GM21447 (cell line): ENCODE measurements at regions not wholly inside any gene's neighbourhood (a gene's known extent, or its start where the extent isn't known, plus 50 kb on each side); places are given as distances from the start of the nearest gene placed in this dataset.
"Not testable (repeated sequence)": the region's sequence is repeated elsewhere in the genome, so short reads cannot be mapped to it uniquely, and the experiment has no call there.

ENCODE experiments used
- ATAC-seq: cut with Tn5 transposase; IDR thresholded peaks from one replicate; pipeline ENCODE4 v1.9.1; 2021; ENCODE audit not compliant: unreplicated experiment

- not testable (repeated sequence) for ATAC-seq
These were observed 1353.9 kb upstream of the CDH18 start for GRCh38 chr5:21341948-21342261.

GRCh38 chr5:21341203-21341947, 1353.4 kb upstream of the CDH18 start:
- not testable (repeated sequence) for ATAC-seq

- not testable (repeated sequence) for ATAC-seq
These were observed 1352.2 kb upstream of the CDH18 start for GRCh38 chr5:21340233-21340632.

GRCh38 chr5:21336478-21336877, 1348.5 kb upstream of the CDH18 start:
- not testable (repeated sequence) for ATAC-seq

GRCh38 chr5:21315376-21315775, 1327.4 kb upstream of the CDH18 start:
- ATAC-seq: not testable (repeated sequence)

- not testable (repeated sequence) for ATAC-seq
These were observed 1313.2 kb upstream of the CDH18 start for GRCh38 chr5:21301205-21301604.

- not testable (repeated sequence) for ATAC-seq
These were observed 1286.4 kb upstream of the CDH18 start for GRCh38 chr5:21274361-21274760.

GRCh38 chr5:21263361-21263760, 1275.4 kb upstream of the CDH18 start:
- ATAC-seq: no peak

GRCh38 chr5:21254161-21254560, 1266.2 kb upstream of the CDH18 start:
- ATAC-seq: no peak

- no peak for ATAC-seq
These were observed 1257.0 kb upstream of the CDH18 start for GRCh38 chr5:21244982-21245381.

GRCh38 chr5:21238786-21239185, 1250.8 kb upstream of the CDH18 start:
- no peak for ATAC-seq

- ATAC-seq: no peak
These were observed 1249.5 kb upstream of the CDH18 start for GRCh38 chr5:21237461-21237860.

GRCh38 chr5:21236971-21237427, 1249.0 kb upstream of the CDH18 start:
- ATAC-seq: no peak

GRCh38 chr5:21236104-21236503, 1248.1 kb upstream of the CDH18 start:
- no peak for ATAC-seq

- ATAC-seq: no peak
These were observed 1237.4 kb upstream of the CDH18 start for GRCh38 chr5:21225223-21226064.

- ATAC-seq: no peak
These were observed 1233.6 kb upstream of the CDH18 start for GRCh38 chr5:21221616-21222015.

- ATAC-seq: no peak
These were observed 1232.0 kb upstream of the CDH18 start for GRCh38 chr5:21219966-21220365.

- no peak for ATAC-seq
These were observed 1231.3 kb upstream of the CDH18 start for GRCh38 chr5:21219251-21219650.

GRCh38 chr5:21212026-21212425, 1224.0 kb upstream of the CDH18 start:
- ATAC-seq: no peak

- no peak for ATAC-seq
These were observed 1221.4 kb upstream of the CDH18 start for GRCh38 chr5:21209409-21209808.

GRCh38 chr5:21199087-21199486, 1211.1 kb upstream of the CDH18 start:
- no peak for ATAC-seq

GRCh38 chr5:21195145-21195544, 1207.1 kb upstream of the CDH18 start:
- ATAC-seq: no peak
